Central memory CD4-positive, alpha-beta T cell (primary cell): ENCODE measurements at regions not wholly inside any gene's neighbourhood (a gene's known extent, or its start where the extent isn't known, plus 50 kb on each side); places are given as distances from the start of the nearest gene placed in this dataset.
A peak's percentile ranks its signal among the peaks of the same experiment; 100 is the strongest.
"Not testable (repeated sequence)": the region's sequence is repeated elsewhere in the genome, so short reads cannot be mapped to it uniquely, and the experiment has no call there.

Experiments used
- DNase-seq: peaks from one replicate; pipeline ENCODE4 v3.0.0; 2022

- DNase-seq: peak; percentile 2
Observed at GRCh38 chr3:177339220-177339703, 142.0 kb upstream of the TBL1XR1 start.

DNA sequence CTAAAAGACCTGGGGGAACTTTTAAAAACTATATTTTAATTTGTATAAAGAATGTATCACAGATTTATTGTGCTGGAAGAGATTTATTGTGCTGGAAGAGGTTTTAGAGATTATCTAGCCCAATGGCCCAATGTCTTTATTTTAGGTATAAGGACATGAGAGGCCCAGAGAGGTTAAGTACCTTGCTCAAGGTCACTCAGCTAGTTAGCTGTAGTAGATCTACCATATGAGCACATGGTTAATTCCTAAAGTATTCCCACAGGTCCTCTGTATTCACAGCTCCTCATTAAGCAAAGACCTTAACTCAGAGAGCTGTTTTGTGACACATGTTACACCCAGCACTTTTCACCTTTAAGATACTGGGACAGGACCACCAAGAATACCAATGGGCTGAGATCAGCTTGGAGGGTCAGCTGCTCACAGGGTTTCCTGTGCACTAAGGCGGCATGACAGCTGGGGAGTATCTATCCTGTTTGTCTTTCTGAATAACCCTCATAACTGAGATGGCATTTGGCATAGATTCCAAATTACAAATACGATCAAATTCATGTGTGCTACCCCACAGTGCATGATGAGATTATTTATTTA lies 143.1 kb upstream of the TBL1XR1 start:
- no peak for DNase-seq

GRCh38 chr3:177341736-177342419 lies 144.6 kb upstream of the TBL1XR1 start:
- no peak for DNase-seq

DNA sequence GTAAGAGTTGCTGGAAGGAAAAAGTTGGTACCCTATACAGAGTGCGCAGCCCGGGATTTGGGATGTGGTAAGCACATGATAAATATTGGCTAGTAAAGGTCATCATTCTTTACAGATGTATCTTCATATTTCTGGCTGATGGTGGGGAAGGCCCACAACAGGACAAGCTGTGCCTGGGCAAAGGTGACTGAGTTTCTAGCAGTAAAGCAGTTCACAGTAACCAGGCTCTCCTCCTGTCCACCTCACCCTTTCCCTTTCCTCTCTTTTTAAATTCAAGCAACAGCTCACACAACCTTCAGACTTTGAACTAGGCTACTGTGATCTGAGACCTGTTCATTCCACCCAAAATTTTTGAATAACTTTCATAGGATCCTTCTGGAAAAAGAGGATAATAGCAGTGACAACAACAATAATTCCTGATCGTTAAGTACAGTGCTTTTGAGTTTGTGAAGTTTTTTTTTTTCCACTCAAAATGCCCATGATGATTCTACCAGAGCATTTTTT lies 145.9 kb upstream of the TBL1XR1 start:
- DNase-seq: no peak

DNA sequence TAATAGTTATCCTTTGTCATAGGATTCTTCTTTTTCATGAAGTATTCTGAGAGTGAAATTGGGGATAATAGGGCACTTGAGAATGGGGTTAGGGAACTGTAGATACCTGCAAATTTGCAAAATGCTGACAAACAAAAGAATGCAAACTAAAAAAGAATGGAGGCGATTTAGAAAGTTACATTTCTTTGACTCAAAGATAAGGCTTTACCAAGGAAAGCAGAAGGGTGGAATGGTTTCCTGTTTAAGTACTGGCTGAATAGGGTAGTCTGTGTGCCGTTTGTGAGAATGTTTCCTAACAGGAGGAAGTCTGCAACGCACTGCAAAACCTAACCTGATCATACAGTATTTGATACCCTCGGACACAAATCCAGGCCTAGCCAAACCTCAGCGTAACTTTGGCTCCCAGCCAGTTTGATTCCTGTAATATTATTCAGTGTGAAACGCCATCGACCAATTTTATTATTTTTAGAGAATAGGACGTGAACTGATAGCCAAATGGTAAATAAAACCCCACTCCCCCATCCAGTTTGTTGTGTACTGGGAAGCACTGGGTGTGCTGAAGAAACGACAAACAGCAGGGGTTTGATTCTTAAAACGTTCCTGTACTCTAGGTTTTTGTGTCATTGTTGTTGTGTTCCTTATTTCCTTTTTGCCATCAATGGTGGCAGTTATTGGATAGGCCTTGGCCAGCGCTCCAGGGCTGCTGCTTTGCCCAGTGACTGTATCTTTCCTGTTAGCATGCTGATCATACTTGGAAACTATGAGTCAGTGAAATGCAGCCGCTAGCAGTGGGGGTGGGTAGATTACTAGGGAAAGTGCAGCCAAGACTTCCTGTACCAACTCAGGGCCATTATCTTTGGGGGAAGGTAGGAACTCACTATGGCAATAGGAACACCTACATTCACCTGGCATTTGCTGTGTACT lies 148.0 kb upstream of the TBL1XR1 start:
- peak; percentile 8 for DNase-seq

GRCh38 chr3:177345973-177346503 lies 148.8 kb upstream of the TBL1XR1 start:
- DNase-seq: no peak

DNA sequence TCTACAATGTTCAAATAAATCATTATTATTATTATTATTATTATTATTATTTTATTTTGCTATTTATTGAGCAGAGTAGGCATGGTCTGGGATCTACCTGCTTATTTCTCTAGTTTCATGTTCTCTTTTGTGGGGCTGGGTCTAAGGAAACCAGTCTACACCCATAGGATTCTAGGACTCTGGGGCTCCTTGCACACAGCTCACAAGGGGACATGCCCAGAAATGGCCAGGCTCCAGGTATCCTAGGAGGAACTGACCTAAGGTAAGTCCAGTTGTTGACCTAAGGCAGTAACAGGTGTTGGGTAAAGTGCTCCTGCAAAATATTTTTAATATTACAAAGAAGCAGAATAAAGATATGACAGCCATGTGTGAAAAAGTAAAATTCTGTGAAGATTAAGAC lies 149.6 kb upstream of the TBL1XR1 start:
- no peak for DNase-seq

- DNase-seq: no peak
Observed at GRCh38 chr3:177347611-177348010, 150.3 kb upstream of the TBL1XR1 start.

DNA sequence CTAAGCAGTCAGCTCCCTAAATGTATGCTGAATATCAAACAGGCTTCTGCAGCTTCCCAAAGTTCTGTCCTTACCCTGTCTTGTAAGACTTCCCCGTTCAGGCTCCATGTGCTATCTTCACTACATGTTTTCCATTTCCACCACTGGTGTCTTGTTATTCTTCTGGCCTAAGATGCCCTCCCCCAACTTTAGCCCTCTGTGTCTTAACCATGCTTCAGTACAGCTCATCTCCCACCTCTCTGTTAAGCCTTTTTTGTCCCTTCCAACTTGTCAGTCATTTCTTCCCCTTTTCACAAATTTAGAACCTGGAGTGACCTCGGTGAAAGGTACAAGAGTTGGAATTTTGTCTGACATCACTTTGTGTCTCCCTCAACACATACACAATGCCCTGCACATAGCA lies 151.7 kb upstream of the TBL1XR1 start:
- no peak for DNase-seq

- no peak for DNase-seq
Observed at GRCh38 chr3:177349384-177349783, 152.1 kb upstream of the TBL1XR1 start.

DNA sequence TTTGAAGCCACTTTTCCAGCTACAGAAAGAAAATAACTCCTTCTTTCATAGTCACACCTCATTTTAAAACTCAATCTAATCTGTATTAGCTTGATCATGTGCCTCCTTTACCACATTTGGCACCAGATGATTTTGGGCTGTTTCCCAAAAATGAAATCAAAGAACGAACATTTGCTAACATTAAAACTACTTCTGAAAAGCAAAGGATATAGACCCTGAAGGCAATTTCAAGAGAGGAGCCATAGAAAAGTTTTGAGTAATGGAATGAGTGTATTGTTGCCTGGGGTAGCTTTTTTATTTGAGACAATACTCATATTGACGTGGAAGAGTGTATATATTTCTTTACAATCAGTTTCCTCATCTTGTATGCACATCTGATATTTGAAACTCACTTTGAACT lies 152.8 kb upstream of the TBL1XR1 start:
- no peak for DNase-seq

DNA sequence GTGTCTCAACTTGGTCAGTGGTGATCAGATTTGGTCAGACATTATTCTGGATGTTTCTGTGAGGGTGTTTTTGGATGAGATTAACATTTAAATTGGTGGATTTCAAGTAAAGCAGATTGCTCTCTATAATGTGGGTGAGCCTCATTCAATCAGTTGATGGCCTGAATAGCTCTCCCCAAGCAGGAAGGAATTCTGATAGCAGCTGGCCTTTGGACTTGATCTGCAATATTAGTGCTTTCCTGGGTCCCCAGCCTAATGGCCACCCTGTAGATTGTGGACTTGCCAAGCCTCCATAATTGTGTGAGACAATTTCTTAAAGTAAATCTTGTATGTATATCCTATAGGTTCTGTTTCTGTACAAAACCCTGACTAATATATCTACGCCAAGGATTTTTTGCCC lies 153.9 kb upstream of the TBL1XR1 start:
- no peak for DNase-seq

GRCh38 chr3:177351757-177352158 lies 154.5 kb upstream of the TBL1XR1 start:
- no peak for DNase-seq

DNA sequence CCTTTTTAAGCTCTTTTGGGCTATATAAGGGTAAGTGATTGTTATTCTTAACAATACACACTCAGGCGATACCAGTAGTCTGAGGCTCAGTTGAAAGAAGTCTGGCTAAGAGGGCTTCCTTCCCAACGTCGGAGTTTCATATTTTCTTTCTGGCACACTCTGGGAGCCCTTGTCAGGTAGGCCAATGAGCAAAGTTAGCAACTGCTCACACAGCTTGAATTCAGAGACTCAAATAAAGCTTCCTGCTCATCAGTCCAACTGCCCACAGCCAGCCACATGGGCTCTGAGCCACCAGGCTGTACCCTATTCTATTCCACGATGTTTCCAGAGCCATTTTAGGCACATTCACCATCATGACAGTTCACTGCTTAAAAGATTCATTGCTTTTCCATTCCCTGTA lies 155.1 kb upstream of the TBL1XR1 start:
- no peak for DNase-seq

DNA sequence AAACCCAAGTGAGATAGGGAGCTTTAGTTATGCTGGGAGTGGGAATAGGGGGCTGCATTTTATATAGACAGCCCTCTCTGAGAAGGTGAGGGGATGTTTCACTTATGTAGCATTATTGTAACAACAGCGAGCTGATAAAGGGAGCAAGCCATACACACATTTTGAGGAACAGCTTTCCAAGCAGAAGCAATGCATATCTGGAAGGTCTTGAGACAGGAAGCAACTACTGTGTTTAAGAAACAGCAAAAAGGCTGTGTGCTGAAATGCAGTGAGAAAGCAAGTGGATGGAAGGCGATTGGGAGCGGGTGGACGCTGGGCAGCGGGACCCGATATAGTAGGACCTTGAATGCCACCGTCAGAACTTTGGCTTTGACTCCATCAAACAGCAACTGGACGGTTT lies 155.9 kb upstream of the TBL1XR1 start:
- no peak for DNase-seq

- not testable (repeated sequence) for DNase-seq
Observed at GRCh38 chr3:177353879-177354278, 156.6 kb upstream of the TBL1XR1 start.

DNA sequence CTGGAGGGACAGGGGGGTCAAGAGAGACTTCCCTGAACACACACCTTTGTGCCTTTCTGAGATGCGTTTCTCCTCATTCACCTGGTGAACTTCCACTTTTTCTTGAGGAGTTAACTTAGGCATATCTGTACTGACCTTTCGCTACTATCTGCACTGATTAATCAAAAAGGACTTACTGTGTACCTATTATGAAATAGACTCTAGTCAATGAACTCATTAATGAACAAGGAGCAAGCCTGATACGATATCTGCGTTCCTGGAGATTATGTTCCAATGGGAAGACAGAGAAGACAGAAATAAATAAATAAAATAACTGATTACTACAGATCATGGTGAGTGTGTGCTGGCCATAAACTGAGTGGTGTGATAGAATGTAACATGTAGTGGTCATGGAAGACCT lies 157.2 kb upstream of the TBL1XR1 start:
- no peak for DNase-seq

DNA sequence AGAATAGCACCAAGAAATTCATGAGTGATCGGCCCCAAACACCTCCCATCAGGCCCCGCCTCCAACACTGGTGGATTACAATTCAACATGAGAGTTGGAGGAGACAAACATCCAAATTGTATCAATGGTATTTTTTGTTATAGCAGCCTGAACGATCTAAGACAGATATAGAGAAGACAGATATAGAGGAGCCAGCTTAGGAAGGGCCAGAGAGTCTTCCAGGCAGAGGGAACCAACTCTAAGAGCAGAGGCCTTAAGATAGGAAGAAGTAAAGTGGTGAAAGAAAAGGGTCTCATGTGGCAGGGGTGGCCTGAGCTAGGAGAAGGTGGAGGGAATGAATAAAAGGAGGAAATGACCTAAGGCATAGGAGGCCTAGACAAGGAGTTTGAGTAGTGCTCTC lies 158.8 kb upstream of the TBL1XR1 start:
- DNase-seq: no peak

GRCh38 chr3:177356952-177357351 lies 159.7 kb upstream of the TBL1XR1 start:
- DNase-seq: no peak

GRCh38 chr3:177357352-177358090 lies 160.2 kb upstream of the TBL1XR1 start:
- no peak for DNase-seq

DNA sequence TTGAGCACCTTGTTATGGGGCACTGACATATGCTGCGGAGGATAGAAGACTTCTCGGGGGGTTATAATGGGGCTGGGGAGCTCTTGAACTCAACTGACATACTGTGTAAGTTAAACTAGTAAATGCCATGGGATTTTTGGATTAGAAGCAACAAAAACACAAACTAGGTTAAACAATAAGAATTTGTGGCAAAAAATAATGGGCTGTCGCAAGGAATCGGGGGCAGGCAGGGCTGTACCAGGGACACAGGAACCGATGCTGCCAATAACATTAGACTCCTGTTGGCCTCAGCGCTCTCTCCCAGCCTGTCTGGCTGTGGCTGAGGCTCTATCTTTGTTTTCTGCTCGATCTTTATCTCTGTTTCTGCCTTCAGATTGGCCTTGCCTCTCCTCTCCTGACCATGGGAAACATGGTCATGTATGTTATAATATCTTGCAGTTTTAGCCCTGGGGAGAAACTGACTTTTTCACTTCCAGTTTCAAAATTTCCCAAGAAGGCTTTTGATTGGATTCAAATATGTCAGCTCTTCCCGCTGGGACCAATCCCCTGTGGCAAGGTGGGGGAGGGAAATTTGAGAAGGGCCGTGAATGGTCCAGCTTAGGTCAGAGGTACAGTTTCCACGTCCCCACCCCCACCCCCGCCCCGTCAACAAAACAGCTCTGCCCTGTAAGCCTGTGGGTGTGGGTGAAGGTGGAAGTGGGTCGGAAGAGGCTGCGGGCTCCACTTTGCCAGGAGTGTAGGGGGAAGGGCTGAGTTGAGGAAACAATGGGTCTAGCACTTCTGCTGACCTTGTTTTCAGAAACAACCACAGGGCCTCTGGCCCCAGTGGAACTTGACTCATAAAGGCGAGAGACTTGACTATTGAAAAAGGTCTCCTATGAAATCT lies 161.1 kb upstream of the TBL1XR1 start:
- DNase-seq: peak; percentile 62
